ENCODE measurements at regions not wholly inside any gene's neighbourhood (a gene's known extent, or its start where the extent isn't known, plus 50 kb on each side); places are given as distances from the start of the nearest gene placed in this dataset.

- H3K36me3 ChIP-seq (ENCODE audit: low read length) = no peaks in the 10 kb centered on the region
- no peak overlapping the region for H2AFZ ChIP-seq (ENCODE audit: low read depth, low read length, severe bottlenecking)
- no peak overlapping the region for H3K4me2 ChIP-seq (ENCODE audit: low read depth, low read length, poor library complexity, severe bottlenecking)
- H3K27me3 ChIP-seq (ENCODE audit: low read length) = no peaks in the 10 kb centered on the region
- no peak overlapping the region for H3K9ac ChIP-seq (ENCODE audit: low read length)
- no peak overlapping the region for H3K4me3 ChIP-seq (ENCODE audit: insufficient read depth, low read length, poor library complexity, severe bottlenecking)
- no peaks in the 10 kb centered on the region for H3K9me2 ChIP-seq (replicated peaks; ENCODE audit: insufficient read depth, low read length)
- no peak for TF ChIP-seq CTCF (IDR thresholded peaks at IDR 0.05; ENCODE audit: insufficient read depth, low read length, poor library complexity, severe bottlenecking)
- no peak for TF ChIP-seq EZH2phosphoT487 (conservative IDR thresholded peaks at IDR 0.05; ENCODE audit: low read length)
- H3K79me2 ChIP-seq (ENCODE audit: insufficient read depth, low read length) = no peaks in the 10 kb centered on the region
- H3K27ac ChIP-seq (ENCODE audit: low read depth, low read length) = no peak overlapping the region
- peaks cover 16% of the 10 kb centered on the region; the same call in 1 of the 2 replicates for H3K9me3 ChIP-seq (ENCODE audit: insufficient read depth, low read length)
- H3F3A ChIP-seq (ENCODE audit: insufficient read depth) = no peaks in the 10 kb centered on the region
- no peaks in the 10 kb centered on the region for H4K20me1 ChIP-seq (ENCODE audit: low read depth, low read length)
Measured at GRCh38 chr6:159473475-159474263, 219.4 kb downstream of the SOD2 start.

DNA sequence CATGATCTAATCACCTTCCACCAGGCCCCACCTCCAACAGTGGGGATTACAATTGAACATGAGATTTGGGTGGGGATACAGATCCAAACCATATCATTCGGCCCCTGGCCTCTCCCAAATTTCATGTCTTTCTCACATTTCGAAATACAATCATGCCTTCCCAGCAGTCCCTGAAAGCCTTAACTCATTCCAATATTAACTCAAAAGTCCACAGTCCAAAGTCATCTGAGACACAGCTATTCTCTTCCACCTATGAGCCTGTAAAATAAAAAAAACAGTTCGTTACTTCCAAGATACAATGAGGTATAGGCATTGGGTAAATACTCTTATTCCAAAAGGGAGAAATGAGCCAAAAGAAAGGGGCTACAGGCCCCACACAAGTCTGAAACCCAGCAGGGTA lies 222.6 kb downstream of the SOD2 start:
- Histone ChIP-seq H3K4me3 (ENCODE audit: insufficient read depth, low read length, poor library complexity, severe bottlenecking) (no peak overlapping the region), H3K79me2 (ENCODE audit: insufficient read depth, low read length) (no peaks in the 10 kb centered on the region), H2AFZ (ENCODE audit: low read depth, low read length, severe bottlenecking) (no peak overlapping the region), H3K9me2 (replicated peaks; ENCODE audit: insufficient read depth, low read length) (no peaks in the 10 kb centered on the region), H3K36me3 (ENCODE audit: low read length) (no peaks in the 10 kb centered on the region), H3F3A (ENCODE audit: insufficient read depth) (peaks cover 23% of the 10 kb centered on the region), H3K27ac (ENCODE audit: low read depth, low read length) (no peak overlapping the region), H3K4me2 (ENCODE audit: low read depth, low read length, poor library complexity, severe bottlenecking) (no peak overlapping the region), H3K9ac (ENCODE audit: low read length) (no peak overlapping the region), H3K9me3 (ENCODE audit: insufficient read depth, low read length) (peaks cover 16% of the 10 kb centered on the region; the same call in 1 of the 2 replicates), H4K20me1 (ENCODE audit: low read depth, low read length) (no peaks in the 10 kb centered on the region), H3K27me3 (ENCODE audit: low read length) (no peaks in the 10 kb centered on the region)
- TF ChIP-seq EZH2phosphoT487 (conservative IDR thresholded peaks at IDR 0.05; ENCODE audit: low read length) (no peak), CTCF (IDR thresholded peaks at IDR 0.05; ENCODE audit: insufficient read depth, low read length, poor library complexity, severe bottlenecking) (no peak)

DNA sequence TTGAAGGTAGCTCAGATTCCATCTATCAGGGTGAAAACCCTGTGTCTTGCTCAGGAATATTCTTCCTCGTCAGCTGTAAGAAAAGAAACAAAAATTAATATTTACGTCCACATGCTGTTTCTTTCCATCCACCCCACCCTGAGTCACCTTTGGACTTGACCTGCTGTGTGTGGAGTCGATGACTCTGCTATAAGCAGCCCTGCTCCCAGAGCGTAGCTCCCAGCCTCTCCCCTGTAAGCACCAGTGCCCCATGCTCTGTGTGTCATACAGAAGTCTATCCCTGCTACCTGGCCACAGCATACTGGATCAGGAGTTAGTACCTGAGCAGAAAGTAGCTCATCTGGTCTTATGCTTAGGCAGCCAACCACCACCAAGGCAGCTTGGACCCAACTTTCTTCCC lies 223.6 kb downstream of the SOD2 start:
- no peaks in the 10 kb centered on the region for H3K27me3 ChIP-seq (ENCODE audit: low read length)
- H3F3A ChIP-seq (ENCODE audit: insufficient read depth) = peaks cover 23% of the 10 kb centered on the region
- no peak overlapping the region for H2AFZ ChIP-seq (ENCODE audit: low read depth, low read length, severe bottlenecking)

More for the DNA sequence above, 223.6 kb downstream of the SOD2 start:
- Histone ChIP-seq H3K79me2 (ENCODE audit: insufficient read depth, low read length) (no peaks in the 10 kb centered on the region), H3K4me3 (ENCODE audit: insufficient read depth, low read length, poor library complexity, severe bottlenecking) (no peak overlapping the region), H3K9ac (ENCODE audit: low read length) (no peak overlapping the region), H3K27ac (ENCODE audit: low read depth, low read length) (no peak overlapping the region), H3K4me2 (ENCODE audit: low read depth, low read length, poor library complexity, severe bottlenecking) (no peak overlapping the region), H3K9me2 (replicated peaks; ENCODE audit: insufficient read depth, low read length) (no peaks in the 10 kb centered on the region), H4K20me1 (ENCODE audit: low read depth, low read length) (no peaks in the 10 kb centered on the region), H3K36me3 (ENCODE audit: low read length) (no peaks in the 10 kb centered on the region), H3K9me3 (ENCODE audit: insufficient read depth, low read length) (peaks cover 16% of the 10 kb centered on the region; the same call in 1 of the 2 replicates)
- TF ChIP-seq EZH2phosphoT487 (conservative IDR thresholded peaks at IDR 0.05; ENCODE audit: low read length) (no peak), CTCF (IDR thresholded peaks at IDR 0.05; ENCODE audit: insufficient read depth, low read length, poor library complexity, severe bottlenecking) (no peak)

Measured in SU-DHL-6 (cell line).